ENCODE measurements at regions not wholly inside any gene's neighbourhood (a gene's known extent, or its start where the extent isn't known, plus 50 kb on each side); places are given as distances from the start of the nearest gene placed in this dataset.

GRCh38 chr11:79918846-79919245 is 478.0 kb upstream of the TENM4 start:
- intact Hi-C loops (cut with DNase I; ENCODE audit: low total_unique reads) (no loop called here), in situ Hi-C loops (cut with MboI; ENCODE audit: low sequenced_read_pairs in 4 of 4) (no loop called here)
- Histone ChIP-seq H3K27me3 (no peaks in the 10 kb centered on the region), H3K27ac (no peak overlapping the region), H3K9me3 (no peaks in the 10 kb centered on the region), H3K4me3 (no peak overlapping the region), H3K4me1 (no peaks in the 10 kb centered on the region), H3K36me3 (no peaks in the 10 kb centered on the region)
- TF ChIP-seq CTCF (IDR thresholded peaks at IDR 0.05 in 4 of 5, conservative IDR thresholded peaks at IDR 0.05 in 1 of 5) (no peak), POLR2A (IDR thresholded peaks at IDR 0.05) (no peak)
- no peak for DNase-seq
- no peak for ATAC-seq

GRCh38 chr11:79906164-79906563 is 465.3 kb upstream of the TENM4 start:
- no peaks in the 10 kb centered on the region for H3K9me3 ChIP-seq
- H3K4me1 ChIP-seq = no peaks in the 10 kb centered on the region
- no peaks in the 10 kb centered on the region for H3K27me3 ChIP-seq
- no peak overlapping the region for H3K27ac ChIP-seq
- no peak for TF ChIP-seq CTCF (IDR thresholded peaks at IDR 0.05 in 4 of 5, conservative IDR thresholded peaks at IDR 0.05 in 1 of 5)
- TF ChIP-seq POLR2A (IDR thresholded peaks at IDR 0.05) = no peak
- intact Hi-C loops (cut with DNase I; ENCODE audit: low total_unique reads) = no loop called here
- ATAC-seq (no peak), DNase-seq (no peak)
- in situ Hi-C loops (cut with MboI; ENCODE audit: low sequenced_read_pairs in 4 of 4) = no loop called here
- H3K36me3 ChIP-seq = no peaks in the 10 kb centered on the region
- no peak overlapping the region for H3K4me3 ChIP-seq

DNA sequence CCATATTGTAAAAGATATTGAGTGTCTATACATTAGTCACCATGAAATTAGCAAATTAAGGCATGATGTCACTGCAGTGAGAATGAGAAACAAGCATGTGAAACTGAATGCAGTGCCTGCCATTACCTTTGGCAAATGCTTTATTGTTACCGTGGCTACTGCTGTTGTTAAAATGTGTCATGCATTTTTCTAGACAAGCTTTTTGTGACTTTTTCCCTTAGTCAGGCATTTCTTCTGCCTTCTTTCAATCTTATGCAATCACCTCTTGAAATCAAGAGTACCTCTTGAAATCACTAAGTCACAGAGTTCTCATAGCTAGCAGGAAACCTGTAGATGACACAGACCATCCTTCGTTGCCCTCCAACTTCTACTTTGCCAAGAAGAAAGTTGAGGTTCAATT is 461.7 kb upstream of the TENM4 start:
- no peak for TF ChIP-seq POLR2A (IDR thresholded peaks at IDR 0.05)
- no peak for TF ChIP-seq CTCF (IDR thresholded peaks at IDR 0.05 in 4 of 5, conservative IDR thresholded peaks at IDR 0.05 in 1 of 5)
- no peaks in the 10 kb centered on the region for H3K27me3 ChIP-seq
- in situ Hi-C loops (cut with MboI; ENCODE audit: low sequenced_read_pairs in 4 of 4) = no loop called here
- intact Hi-C loops (cut with DNase I; ENCODE audit: low total_unique reads) = no loop called here
- no peak for DNase-seq
- no peak overlapping the region for H3K4me3 ChIP-seq
- no peaks in the 10 kb centered on the region for H3K9me3 ChIP-seq
- H3K4me1 ChIP-seq = no peaks in the 10 kb centered on the region
- no peaks in the 10 kb centered on the region for H3K36me3 ChIP-seq
- no peak overlapping the region for H3K27ac ChIP-seq
- no peak for ATAC-seq

- TF ChIP-seq CTCF (IDR thresholded peaks at IDR 0.05 in 4 of 5, conservative IDR thresholded peaks at IDR 0.05 in 1 of 5) (no peak), POLR2A (IDR thresholded peaks at IDR 0.05) (no peak)
- Histone ChIP-seq H3K4me1 (peaks cover 0 to 6% of the 10 kb centered on the region in 2 donors), H3K4me3 (no peak overlapping the region), H3K27me3 (no peaks in the 10 kb centered on the region), H3K36me3 (no peaks in the 10 kb centered on the region), H3K27ac (no peak overlapping the region), H3K9me3 (no peaks in the 10 kb centered on the region)
- DNase-seq (no peak), ATAC-seq (no peak)
- in situ Hi-C loops (cut with MboI; ENCODE audit: low sequenced_read_pairs in 4 of 4) (no loop called here), intact Hi-C loops (cut with DNase I; ENCODE audit: low total_unique reads) (no loop called here)
Observed at GRCh38 chr11:79897896-79898295, 457.1 kb upstream of the TENM4 start.

DNA sequence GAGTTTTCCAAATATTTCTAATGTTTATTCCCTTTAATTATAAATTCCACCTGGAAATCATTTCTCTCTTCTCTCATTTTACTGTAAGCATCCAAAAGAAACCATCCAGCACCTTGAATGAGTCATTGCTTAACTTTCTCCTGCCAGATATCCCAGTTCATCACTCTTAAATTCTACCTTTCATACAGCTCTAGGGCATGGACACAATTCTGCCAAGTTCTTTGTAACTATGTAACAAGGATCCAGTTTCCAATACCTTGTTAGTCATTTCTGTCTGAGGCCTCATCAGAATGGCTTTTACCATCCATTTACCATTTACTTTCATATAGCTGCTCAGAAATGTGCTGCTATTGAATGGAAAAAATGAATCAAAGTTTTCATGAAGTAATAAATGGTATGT is 455.4 kb upstream of the TENM4 start:
- in situ Hi-C loops (cut with MboI; ENCODE audit: low sequenced_read_pairs in 4 of 4) = no loop called here
- TF ChIP-seq POLR2A (IDR thresholded peaks at IDR 0.05) (no peak), CTCF (IDR thresholded peaks at IDR 0.05 in 4 of 5, conservative IDR thresholded peaks at IDR 0.05 in 1 of 5) (no peak)

More for the DNA sequence above, 455.4 kb upstream of the TENM4 start:
- Histone ChIP-seq H3K4me3 (no peak overlapping the region), H3K27me3 (no peaks in the 10 kb centered on the region), H3K4me1 (peaks cover 0 to 6% of the 10 kb centered on the region in 2 donors), H3K27ac (no peak overlapping the region), H3K36me3 (no peaks in the 10 kb centered on the region), H3K9me3 (no peaks in the 10 kb centered on the region)
- ATAC-seq = no peak
- intact Hi-C loops (cut with DNase I; ENCODE audit: low total_unique reads) = no loop called here
- no peak for DNase-seq

Data from gastrocnemius medialis (tissue), 4 donors.